Activated T-cell treated with anti-CD3 and anti-CD28 coated beads, Interleukin-2, amount 50 U/mL, for 4 hours (primary cell): ENCODE measurements at regions not wholly inside any gene's neighbourhood (a gene's known extent, or its start where the extent isn't known, plus 50 kb on each side); places are given as distances from the start of the nearest gene placed in this dataset.
"Not testable (repeated sequence)": the region's sequence is repeated elsewhere in the genome, so short reads cannot be mapped to it uniquely, and the experiment has no call there.

Source experiments
- ATAC-seq, 2 donors: fragments of 200-7000 bp; cut with Tn5 transposase; one replicate each; pipeline ENCODE4 v1.10.0; 2021
- DNase-seq: peaks from one replicate; pipeline ENCODE4 v3.0.0-alpha.2; 2020
- H3K27me3 Mint-ChIP-seq: one replicate; pipeline ENCODE4 v1.8.0; 2021; ENCODE audit warnings: low read depth, mixed read lengths
- H3K36me3 Mint-ChIP-seq: one replicate; pipeline ENCODE4 v1.8.0; 2022; ENCODE audit warnings: mixed read lengths; ENCODE audit not compliant: insufficient read depth
- H3K4me1 Mint-ChIP-seq: one replicate; pipeline ENCODE4 v1.8.0; 2021; ENCODE audit warnings: low read depth, mixed read lengths
- H3K4me3 Mint-ChIP-seq: one replicate; pipeline ENCODE4 v1.8.0; 2021; ENCODE audit warnings: mild to moderate bottlenecking, moderate library complexity, mixed read lengths
- H3K9me3 Mint-ChIP-seq: one replicate; pipeline ENCODE4 v1.8.0; 2021; ENCODE audit warnings: mixed read lengths

- ATAC-seq (no peak), DNase-seq (no peak)
- H3K4me3 Mint-ChIP-seq, result no peak overlapping the region
- no peaks in the 10 kb centered on the region for H3K36me3 Mint-ChIP-seq
- H3K4me1 Mint-ChIP-seq, result no peaks in the 10 kb centered on the region
- no peaks in the 10 kb centered on the region for H3K27me3 Mint-ChIP-seq
- no peaks in the 10 kb centered on the region for H3K9me3 Mint-ChIP-seq
These were observed 52.8 kb upstream of the IL1RAPL2 start for GRCh38 chrX:104513162-104513561.

- Mint-ChIP-seq H3K9me3 (no peaks in the 10 kb centered on the region), H3K4me3 (no peak overlapping the region)
These were observed 55.2 kb upstream of the IL1RAPL2 start for GRCh38 chrX:104510801-104511200.

GRCh38 chrX:104502460-104502859 lies 63.5 kb upstream of the IL1RAPL2 start:
- H3K4me3 Mint-ChIP-seq, result no peak overlapping the region
- H3K4me1 Mint-ChIP-seq, result no peaks in the 10 kb centered on the region
- no peaks in the 10 kb centered on the region for H3K36me3 Mint-ChIP-seq
- ATAC-seq, result no peak
- H3K9me3 Mint-ChIP-seq, result no peaks in the 10 kb centered on the region
- no peak for DNase-seq
- H3K27me3 Mint-ChIP-seq, result no peaks in the 10 kb centered on the region

More at GRCh38 chrX:104510801-104511200, 55.2 kb upstream of the IL1RAPL2 start:
- no peaks in the 10 kb centered on the region for H3K4me1 Mint-ChIP-seq
- H3K36me3 Mint-ChIP-seq, result no peaks in the 10 kb centered on the region
- no peaks in the 10 kb centered on the region for H3K27me3 Mint-ChIP-seq
- DNase-seq, result no peak
- no peak for ATAC-seq

GRCh38 chrX:104488811-104489210 lies 77.2 kb upstream of the IL1RAPL2 start:
- no peak overlapping the region for H3K4me3 Mint-ChIP-seq
- H3K27me3 Mint-ChIP-seq, result no peaks in the 10 kb centered on the region
- DNase-seq, result no peak
- H3K36me3 Mint-ChIP-seq, result no peaks in the 10 kb centered on the region
- no peaks in the 10 kb centered on the region for H3K9me3 Mint-ChIP-seq
- ATAC-seq, result no peak
- H3K4me1 Mint-ChIP-seq, result no peaks in the 10 kb centered on the region

- Mint-ChIP-seq H3K9me3 (no peaks in the 10 kb centered on the region), H3K4me3 (no peak overlapping the region), H3K4me1 (no peaks in the 10 kb centered on the region), H3K36me3 (no peaks in the 10 kb centered on the region), H3K27me3 (no peaks in the 10 kb centered on the region)
- ATAC-seq, result no peak
- DNase-seq, result no peak
These were observed 79.3 kb upstream of the IL1RAPL2 start for GRCh38 chrX:104486691-104487090.

- no peaks in the 10 kb centered on the region for H3K4me1 Mint-ChIP-seq
- H3K36me3 Mint-ChIP-seq, result no peaks in the 10 kb centered on the region
- ATAC-seq (no peak), DNase-seq (no peak)
- no peaks in the 10 kb centered on the region for H3K9me3 Mint-ChIP-seq
- no peak overlapping the region for H3K4me3 Mint-ChIP-seq
- no peaks in the 10 kb centered on the region for H3K27me3 Mint-ChIP-seq
These were observed 83.2 kb upstream of the IL1RAPL2 start for GRCh38 chrX:104482757-104483156.

GRCh38 chrX:104469771-104470170 lies 96.2 kb upstream of the IL1RAPL2 start:
- Mint-ChIP-seq H3K9me3 (no peaks in the 10 kb centered on the region), H3K27me3 (no peaks in the 10 kb centered on the region), H3K4me1 (no peaks in the 10 kb centered on the region), H3K4me3 (no peak overlapping the region), H3K36me3 (no peaks in the 10 kb centered on the region)
- ATAC-seq (no peak), DNase-seq (no peak)

GRCh38 chrX:104459796-104460195 lies 106.2 kb upstream of the IL1RAPL2 start:
- Mint-ChIP-seq H3K4me3 (no peak overlapping the region), H3K27me3 (peaks cover 2% of the 10 kb centered on the region), H3K9me3 (peaks cover 4% of the 10 kb centered on the region), H3K36me3 (no peaks in the 10 kb centered on the region), H3K4me1 (no peaks in the 10 kb centered on the region)
- DNase-seq, result no peak
- no peak for ATAC-seq

- ATAC-seq, H3K27me3 Mint-ChIP-seq, H3K4me1 Mint-ChIP-seq, H3K4me3 Mint-ChIP-seq, H3K36me3 Mint-ChIP-seq, DNase-seq, H3K9me3 Mint-ChIP-seq: not testable (repeated sequence)
These were observed 108.9 kb upstream of the IL1RAPL2 start for GRCh38 chrX:104457130-104457529.

- H3K4me1 Mint-ChIP-seq, result no peaks in the 10 kb centered on the region
- ATAC-seq (no peak), DNase-seq (no peak)
- no peaks in the 10 kb centered on the region for H3K27me3 Mint-ChIP-seq
- H3K4me3 Mint-ChIP-seq, result no peak overlapping the region
- H3K36me3 Mint-ChIP-seq, result no peaks in the 10 kb centered on the region
- H3K9me3 Mint-ChIP-seq, result no peaks in the 10 kb centered on the region
These were observed 115.7 kb upstream of the IL1RAPL2 start for GRCh38 chrX:104450316-104450715.

- H3K9me3 Mint-ChIP-seq, result no peaks in the 10 kb centered on the region
- ATAC-seq (no peak), DNase-seq (no peak)
- H3K4me1 Mint-ChIP-seq, result no peaks in the 10 kb centered on the region
- no peak overlapping the region for H3K4me3 Mint-ChIP-seq
- no peaks in the 10 kb centered on the region for H3K36me3 Mint-ChIP-seq
- H3K27me3 Mint-ChIP-seq, result no peaks in the 10 kb centered on the region
These were observed 120.4 kb upstream of the IL1RAPL2 start for GRCh38 chrX:104445591-104445990.

- ATAC-seq (no peak), DNase-seq (no peak)
- Mint-ChIP-seq H3K4me1 (no peaks in the 10 kb centered on the region), H3K36me3 (no peaks in the 10 kb centered on the region), H3K9me3 (no peaks in the 10 kb centered on the region), H3K27me3 (peaks cover 2% of the 10 kb centered on the region), H3K4me3 (no peak overlapping the region)
These were observed 130.8 kb upstream of the IL1RAPL2 start for GRCh38 chrX:104435249-104435648.

- Mint-ChIP-seq H3K4me1 (no peaks in the 10 kb centered on the region), H3K9me3 (no peaks in the 10 kb centered on the region), H3K36me3 (no peaks in the 10 kb centered on the region), H3K27me3 (peaks cover 2% of the 10 kb centered on the region), H3K4me3 (no peak overlapping the region)
- DNase-seq (no peak), ATAC-seq (no peak)
These were observed 133.7 kb upstream of the IL1RAPL2 start for GRCh38 chrX:104432321-104432720.

- Mint-ChIP-seq H3K9me3 (no peaks in the 10 kb centered on the region), H3K36me3 (no peaks in the 10 kb centered on the region)
These were observed 135.3 kb upstream of the IL1RAPL2 start for GRCh38 chrX:104430742-104431119.

GRCh38 chrX:104430072-104430741 lies 135.8 kb upstream of the IL1RAPL2 start:
- Mint-ChIP-seq H3K9me3 (no peaks in the 10 kb centered on the region), H3K4me3 (no peak overlapping the region), H3K36me3 (no peaks in the 10 kb centered on the region), H3K4me1 (no peaks in the 10 kb centered on the region), H3K27me3 (peaks cover 2% of the 10 kb centered on the region)
- no peak for DNase-seq
- no peak for ATAC-seq

More at GRCh38 chrX:104430742-104431119, 135.3 kb upstream of the IL1RAPL2 start:
- DNase-seq, result no peak
- Mint-ChIP-seq H3K4me1 (no peaks in the 10 kb centered on the region), H3K27me3 (peaks cover 2% of the 10 kb centered on the region), H3K4me3 (no peak overlapping the region)
- no peak for ATAC-seq

GRCh38 chrX:104428231-104428630 lies 137.8 kb upstream of the IL1RAPL2 start:
- Mint-ChIP-seq H3K4me3 (no peak overlapping the region), H3K9me3 (no peaks in the 10 kb centered on the region), H3K27me3 (no peaks in the 10 kb centered on the region)

More at GRCh38 chrX:104428231-104428630, 137.8 kb upstream of the IL1RAPL2 start:
- Mint-ChIP-seq H3K36me3 (no peaks in the 10 kb centered on the region), H3K4me1 (no peaks in the 10 kb centered on the region)
- ATAC-seq (no peak), DNase-seq (no peak)
